ENCODE measurements at regions not wholly inside any gene's neighbourhood (a gene's known extent, or its start where the extent isn't known, plus 50 kb on each side); places are given as distances from the start of the nearest gene placed in this dataset.

DNA sequence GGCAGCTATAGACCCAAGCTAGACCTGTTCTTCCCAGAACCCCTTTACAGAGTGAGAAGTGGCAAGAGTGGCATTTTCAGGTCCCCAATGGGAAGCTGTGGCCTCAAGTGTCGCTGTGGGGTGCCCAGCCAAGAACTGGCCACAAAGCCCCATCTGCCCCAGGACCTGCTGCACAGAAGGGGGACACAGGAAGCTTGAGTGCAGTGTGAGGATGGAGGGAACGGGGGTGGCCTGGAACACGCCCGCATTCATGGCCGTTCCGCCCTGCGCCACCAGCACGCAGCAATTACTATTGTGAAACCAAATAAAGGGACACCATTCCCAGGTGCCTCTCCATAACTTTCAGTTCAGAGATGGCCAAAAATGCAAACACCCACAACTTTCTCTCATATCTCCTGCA lies 237.6 kb upstream of the TCERG1L start:
- Histone ChIP-seq H3K27me3 (ENCODE audit: control insufficient read depth, insufficient read depth, low read length) (no peaks in the 10 kb centered on the region), H3K36me3 (ENCODE audit: control insufficient read depth, insufficient read depth, low read length) (no peaks in the 10 kb centered on the region), H3K4me3 (ENCODE audit: low read depth, low read length) (no peak overlapping the region)
- FAIRE-seq (no peak), DNase-seq (ENCODE audit: low read depth) (no peak)
- no peak for TF ChIP-seq CTCF (IDR thresholded peaks at IDR 0.05; ENCODE audit: insufficient read depth, low read length, severe bottlenecking)

DNA sequence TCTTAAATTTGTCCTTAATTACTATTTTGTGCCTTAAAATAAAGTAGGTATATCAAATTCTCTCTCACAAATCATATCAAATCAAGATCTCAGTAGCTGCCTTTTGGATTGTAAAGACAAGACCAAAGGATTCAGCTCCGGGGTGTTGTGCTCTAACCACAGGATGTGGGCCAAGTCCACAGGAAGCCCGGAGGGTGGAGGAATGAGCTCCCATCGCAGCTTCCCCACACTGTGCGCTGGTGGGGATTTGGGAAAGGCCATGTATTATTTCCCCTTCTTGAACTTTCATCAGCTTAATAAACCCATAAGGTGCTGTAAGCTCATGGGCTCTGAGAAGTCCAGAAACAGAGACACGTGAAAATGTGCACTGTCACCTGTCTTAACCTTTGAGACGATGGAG lies 241.6 kb upstream of the TCERG1L start:
- Histone ChIP-seq H3K36me3 (ENCODE audit: control insufficient read depth, insufficient read depth, low read length) (no peaks in the 10 kb centered on the region), H3K4me3 (ENCODE audit: low read depth, low read length) (no peak overlapping the region), H3K27me3 (ENCODE audit: control insufficient read depth, insufficient read depth, low read length) (no peaks in the 10 kb centered on the region)
- no peak for TF ChIP-seq CTCF (IDR thresholded peaks at IDR 0.05; ENCODE audit: insufficient read depth, low read length, severe bottlenecking)
- FAIRE-seq (no peak), DNase-seq (ENCODE audit: low read depth) (no peak)

DNA sequence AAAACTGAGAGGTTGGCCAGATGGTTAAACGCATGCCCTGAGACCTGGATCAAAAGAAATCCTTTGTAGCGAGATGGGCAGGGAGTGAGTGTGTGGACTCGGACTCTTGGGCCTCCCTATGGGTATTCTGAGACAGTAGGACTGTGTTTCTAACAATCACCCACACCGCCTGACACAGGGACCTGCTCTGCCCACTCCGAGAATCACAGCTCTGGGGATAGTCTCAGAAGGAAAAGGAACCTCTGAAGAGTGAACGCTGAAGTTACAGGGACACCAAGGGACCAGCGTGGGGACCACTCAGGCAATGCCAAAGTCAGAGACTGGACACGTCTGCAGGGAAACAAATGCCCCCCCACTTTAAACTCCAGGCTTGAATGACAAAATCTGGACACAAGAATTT lies 242.1 kb upstream of the TCERG1L start:
- no peak for FAIRE-seq
- H3K36me3 ChIP-seq (ENCODE audit: control insufficient read depth, insufficient read depth, low read length): no peaks in the 10 kb centered on the region
- TF ChIP-seq CTCF (IDR thresholded peaks at IDR 0.05; ENCODE audit: insufficient read depth, low read length, severe bottlenecking): no peak
- no peak for DNase-seq (ENCODE audit: low read depth)
- no peaks in the 10 kb centered on the region for H3K27me3 ChIP-seq (ENCODE audit: control insufficient read depth, insufficient read depth, low read length)
- H3K4me3 ChIP-seq (ENCODE audit: low read depth, low read length): no peak overlapping the region

- no peak for TF ChIP-seq CTCF (IDR thresholded peaks at IDR 0.05; ENCODE audit: insufficient read depth, low read length, severe bottlenecking)
- DNase-seq (ENCODE audit: low read depth): no peak
- H3K36me3 ChIP-seq (ENCODE audit: control insufficient read depth, insufficient read depth, low read length): no peaks in the 10 kb centered on the region
- no peak overlapping the region for H3K4me3 ChIP-seq (ENCODE audit: low read depth, low read length)
- H3K27me3 ChIP-seq (ENCODE audit: control insufficient read depth, insufficient read depth, low read length): no peaks in the 10 kb centered on the region
- no peak for FAIRE-seq
Observed at GRCh38 chr10:131554821-131555220, 243.3 kb upstream of the TCERG1L start.

DNA sequence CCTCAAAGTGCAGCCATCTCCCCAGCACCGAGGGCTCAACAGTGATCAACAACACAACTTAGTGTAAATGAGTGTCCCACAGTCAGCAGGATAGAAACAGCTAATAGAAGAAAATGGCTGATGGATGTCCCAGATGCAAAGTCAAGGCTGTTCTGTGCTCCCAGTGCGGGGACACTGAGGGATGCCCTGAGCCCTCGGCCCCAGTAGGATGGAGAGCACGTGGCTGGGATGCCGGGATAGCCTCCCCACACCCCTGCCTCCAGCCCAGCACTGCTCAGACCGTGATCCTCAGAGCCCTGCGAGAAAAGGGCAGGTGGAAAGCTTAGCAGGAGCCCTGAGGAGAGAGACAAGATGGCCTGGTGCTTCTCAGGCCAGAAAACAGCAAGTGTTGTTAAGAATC lies 243.9 kb upstream of the TCERG1L start:
- TF ChIP-seq CTCF (IDR thresholded peaks at IDR 0.05; ENCODE audit: insufficient read depth, low read length, severe bottlenecking): no peak
- no peak overlapping the region for H3K4me3 ChIP-seq (ENCODE audit: low read depth, low read length)
- no peaks in the 10 kb centered on the region for H3K36me3 ChIP-seq (ENCODE audit: control insufficient read depth, insufficient read depth, low read length)
- DNase-seq (ENCODE audit: low read depth): no peak
- no peak for FAIRE-seq
- no peaks in the 10 kb centered on the region for H3K27me3 ChIP-seq (ENCODE audit: control insufficient read depth, insufficient read depth, low read length)

- Histone ChIP-seq H3K27me3 (ENCODE audit: control insufficient read depth, insufficient read depth, low read length) (no peaks in the 10 kb centered on the region), H3K36me3 (ENCODE audit: control insufficient read depth, insufficient read depth, low read length) (no peaks in the 10 kb centered on the region), H3K4me3 (ENCODE audit: low read depth, low read length) (no peak overlapping the region)
- TF ChIP-seq CTCF (IDR thresholded peaks at IDR 0.05; ENCODE audit: insufficient read depth, low read length, severe bottlenecking): no peak
- FAIRE-seq: peak; percentile 13
- no peak for DNase-seq (ENCODE audit: low read depth)
Observed at GRCh38 chr10:131556061-131556896, 244.8 kb upstream of the TCERG1L start.

Data from bronchial epithelial cell (primary cell).